Activated B cell treated with CpG ODN at 0.5 μM for 24 hours (primary cell): ENCODE measurements at regions not wholly inside any gene's neighbourhood (a gene's known extent, or its start where the extent isn't known, plus 50 kb on each side); places are given as distances from the start of the nearest gene placed in this dataset.

Experiments
- ATAC-seq: fragments of 200-7000 bp; cut with Tn5 transposase; one replicate; pipeline ENCODE4 v1.10.0; 2021; ENCODE audit warnings: low read depth, mild to moderate bottlenecking, moderate library complexity
- CTCF ChIA-PET: fragments of 350-600 bp; sonication (Branson Sonifier 250); formaldehyde crosslinking; loops from one replicate; lab custom pipeline; 2021; ENCODE audit warnings: antibody characterized with exemption; lab: Charles Lee
- POLR2A ChIA-PET: fragments of 350-600 bp; sonication (Branson Sonifier 250); formaldehyde crosslinking; loops from one replicate; lab custom pipeline; 2021; ENCODE audit warnings: antibody characterized with exemption; lab: Charles Lee
- DNase-seq: peaks from one replicate; pipeline ENCODE4 v3.0.0; 2022
- H3K27ac Mint-ChIP-seq: one replicate; pipeline ENCODE4 v1.8.0; 2020; ENCODE audit warnings: mixed read lengths
- H3K27me3 Mint-ChIP-seq: one replicate; pipeline ENCODE4 v1.8.0; 2021; ENCODE audit warnings: mixed read lengths
- H3K36me3 Mint-ChIP-seq: one replicate; pipeline ENCODE4 v1.8.0; 2021; ENCODE audit warnings: low read depth, mixed read lengths
- H3K4me1 Mint-ChIP-seq: one replicate; pipeline ENCODE4 v1.8.0; 2021; ENCODE audit warnings: mixed read lengths
- H3K4me3 Mint-ChIP-seq: one replicate; pipeline ENCODE4 v1.8.0; 2020; ENCODE audit warnings: mild to moderate bottlenecking, mixed read lengths
- H3K9me3 Mint-ChIP-seq: one replicate; pipeline ENCODE4 v1.8.0; 2020; ENCODE audit warnings: mixed read lengths
- CTCF ChIP-seq: fragments of 200-600 bp; IDR thresholded peaks from one replicate; pipeline ENCODE4 v1.8.0; 2022; ENCODE audit warnings: antibody characterized with exemption, mild to moderate bottlenecking
- intact Hi-C: fragments of 100-400 bp; cut with micrococcal nuclease; formaldehyde crosslinking; loops from one replicate; pipeline ENCODE4 v1.15.1; 2024

GRCh38 chr10:120386896-120387295, 70.1 kb upstream of the PLPP4 start:
- H3K27me3 Mint-ChIP-seq = peaks cover 3% of the 10 kb centered on the region
- peaks cover 2% of the 10 kb centered on the region for H3K9me3 Mint-ChIP-seq
- no peak for TF ChIP-seq CTCF
- no peaks in the 10 kb centered on the region for H3K36me3 Mint-ChIP-seq
- intact Hi-C loops = no loop called here
- H3K4me3 Mint-ChIP-seq = no peak overlapping the region
- DNase-seq = no peak
- H3K4me1 Mint-ChIP-seq = no peaks in the 10 kb centered on the region
- CTCF ChIA-PET = no interaction called here
- no peak overlapping the region for H3K27ac Mint-ChIP-seq
- POLR2A ChIA-PET = no interaction called here
- no peak for ATAC-seq

- peaks cover 2% of the 10 kb centered on the region for H3K9me3 Mint-ChIP-seq
- peaks cover 3% of the 10 kb centered on the region for H3K27me3 Mint-ChIP-seq
- DNase-seq = no peak
- H3K4me3 Mint-ChIP-seq = no peak overlapping the region
- no peak overlapping the region for H3K27ac Mint-ChIP-seq
- ChIA-PET POLR2A (no interaction called here), CTCF (no interaction called here)
- intact Hi-C loops = no loop called here
- H3K36me3 Mint-ChIP-seq = no peaks in the 10 kb centered on the region
- ATAC-seq = no peak
- no peak for TF ChIP-seq CTCF
- H3K4me1 Mint-ChIP-seq = no peaks in the 10 kb centered on the region
Measured at GRCh38 chr10:120387326-120387725, 69.7 kb upstream of the PLPP4 start.

GRCh38 chr10:120392245-120392644, 64.8 kb upstream of the PLPP4 start:
- H3K27ac Mint-ChIP-seq = no peak overlapping the region
- peaks cover 7% of the 10 kb centered on the region for H3K27me3 Mint-ChIP-seq
- ChIA-PET POLR2A (no interaction called here), CTCF (no interaction called here)
- no peaks in the 10 kb centered on the region for H3K4me1 Mint-ChIP-seq
- H3K4me3 Mint-ChIP-seq = no peak overlapping the region
- no peak for ATAC-seq
- H3K9me3 Mint-ChIP-seq = no peaks in the 10 kb centered on the region
- no peak for DNase-seq
- no peak for TF ChIP-seq CTCF
- intact Hi-C loops = no loop called here
- H3K36me3 Mint-ChIP-seq = no peaks in the 10 kb centered on the region

GRCh38 chr10:120392671-120393079, 64.4 kb upstream of the PLPP4 start:
- Mint-ChIP-seq H3K4me1 (no peaks in the 10 kb centered on the region), H3K27ac (no peak overlapping the region), H3K9me3 (no peaks in the 10 kb centered on the region), H3K36me3 (no peaks in the 10 kb centered on the region), H3K4me3 (no peak overlapping the region), H3K27me3 (peaks cover 7% of the 10 kb centered on the region)
- no peak for TF ChIP-seq CTCF
- intact Hi-C loops = no loop called here
- ChIA-PET POLR2A (no interaction called here), CTCF (no interaction called here)
- ATAC-seq (no peak), DNase-seq (no peak)

GRCh38 chr10:120394446-120394845, 62.6 kb upstream of the PLPP4 start:
- TF ChIP-seq CTCF = no peak
- DNase-seq = no peak
- intact Hi-C loops = no loop called here
- Mint-ChIP-seq H3K27me3 (peaks cover 7% of the 10 kb centered on the region), H3K4me1 (no peaks in the 10 kb centered on the region), H3K27ac (no peak overlapping the region), H3K9me3 (no peaks in the 10 kb centered on the region), H3K4me3 (no peak overlapping the region), H3K36me3 (no peaks in the 10 kb centered on the region)
- ChIA-PET CTCF (no interaction called here), POLR2A (no interaction called here)
- no peak for ATAC-seq
